ENCODE measurements at regions not wholly inside any gene's neighbourhood (a gene's known extent, or its start where the extent isn't known, plus 50 kb on each side); places are given as distances from the start of the nearest gene placed in this dataset.
"Not testable (repeated sequence)": the region's sequence is repeated elsewhere in the genome, so short reads cannot be mapped to it uniquely, and the experiment has no call there.

DNA sequence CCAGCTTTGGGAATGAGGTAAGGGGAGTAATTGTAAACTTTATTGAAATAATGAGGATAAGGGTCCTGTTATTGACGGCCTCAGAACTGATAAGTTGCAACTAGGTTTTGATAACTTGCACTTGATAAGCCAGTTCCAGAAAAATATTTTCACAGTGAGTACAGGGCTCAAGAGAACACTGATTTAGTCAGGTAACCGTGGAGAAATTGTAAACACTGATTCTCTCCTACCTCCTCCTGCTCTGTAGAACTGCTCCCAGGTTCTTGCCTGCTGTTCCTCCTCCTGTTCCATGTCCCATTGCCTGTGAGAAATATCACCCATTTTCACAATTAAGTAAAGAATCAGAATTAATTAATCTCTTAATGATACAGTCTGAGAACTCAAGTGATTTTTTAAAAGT, 55.0 kb upstream of the CXXC4 start:
- no peak for DNase-seq

- no peak for DNase-seq
These were observed 64.8 kb upstream of the CXXC4 start for GRCh38 chr4:104559502-104559901.

DNA sequence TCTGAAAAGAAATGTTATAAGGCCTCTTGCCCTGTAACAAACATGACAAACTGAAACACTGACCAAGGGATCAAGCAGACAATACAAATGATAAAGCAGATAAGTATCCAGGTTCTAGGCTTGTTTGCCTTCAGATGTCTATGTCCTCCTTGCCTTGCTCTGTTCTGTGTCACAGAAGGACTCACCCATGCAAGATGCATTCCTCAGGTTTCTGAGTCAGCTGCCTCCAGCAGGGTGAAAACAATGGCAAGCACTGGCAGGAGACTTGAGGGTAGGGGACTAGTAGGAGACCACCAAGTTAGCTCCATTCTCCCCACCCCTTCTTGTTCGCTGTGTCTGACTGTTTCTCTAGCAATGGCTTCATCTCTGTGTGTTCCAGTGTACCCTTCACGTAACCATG, 76.6 kb upstream of the CXXC4 start:
- no peak for DNase-seq

- DNase-seq, result no peak
These were observed 79.7 kb upstream of the CXXC4 start for GRCh38 chr4:104574371-104574770.

DNA sequence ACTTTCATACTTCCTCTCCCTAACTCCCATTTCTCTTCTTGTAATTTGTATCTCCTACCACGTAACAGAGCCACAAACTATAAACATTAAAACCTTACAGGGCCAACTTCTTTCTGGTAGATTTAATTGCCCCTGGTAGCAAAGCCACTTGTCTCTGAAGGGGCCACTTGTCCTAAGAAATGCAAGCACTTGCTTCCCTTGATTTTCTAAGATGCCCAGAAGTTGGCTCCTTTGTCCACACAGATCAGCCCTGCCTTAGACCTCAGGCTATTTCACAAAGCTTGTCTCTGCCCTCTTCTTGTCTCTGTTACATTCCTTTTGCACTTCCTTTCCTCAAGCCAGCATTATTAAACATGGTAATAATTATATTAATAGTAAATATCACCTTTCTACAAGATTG, 80.6 kb upstream of the CXXC4 start:
- no peak for DNase-seq

- DNase-seq, result no peak
These were observed 82.7 kb upstream of the CXXC4 start for GRCh38 chr4:104577405-104577804.

DNA sequence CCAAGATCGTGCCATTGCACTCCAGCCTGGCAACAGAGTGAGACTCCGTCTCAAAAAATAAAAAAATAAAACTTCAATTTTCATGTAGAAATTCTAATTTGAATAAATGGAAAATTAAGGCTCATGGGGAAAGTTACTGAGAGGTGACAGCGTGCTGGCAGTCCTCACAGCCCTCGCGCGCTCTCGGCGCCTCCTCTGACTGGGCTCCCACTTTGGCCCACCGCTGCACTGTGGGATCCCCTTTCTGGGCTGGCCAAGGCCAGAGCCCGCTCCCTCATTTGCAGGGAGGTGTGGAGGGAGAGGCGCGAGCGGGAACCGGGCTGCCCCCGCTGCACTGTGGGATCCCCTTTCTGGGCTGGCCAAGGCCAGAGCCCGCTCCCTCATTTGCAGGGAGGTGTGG, 86.8 kb upstream of the CXXC4 start:
- not testable (repeated sequence) for DNase-seq

DNA sequence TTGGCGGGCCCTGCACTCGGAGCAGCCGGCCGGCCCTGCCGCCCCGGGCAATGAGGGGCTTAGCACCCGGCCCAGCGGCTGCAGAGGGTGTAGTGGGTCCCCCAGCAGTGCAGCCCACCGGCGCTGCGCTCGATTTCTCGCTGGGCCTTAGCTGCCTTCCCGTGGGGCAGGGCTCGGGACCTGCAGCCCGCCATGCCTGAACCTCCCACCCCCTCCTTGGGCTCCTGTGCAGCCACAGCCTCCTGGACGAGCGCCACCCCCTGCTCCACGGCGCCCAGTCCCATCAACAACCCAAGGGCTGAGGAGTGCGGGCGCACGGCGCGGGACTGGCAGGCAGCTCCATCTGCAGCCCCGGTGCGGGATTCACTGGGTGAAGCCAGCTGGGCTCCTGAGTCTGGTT, 87.4 kb upstream of the CXXC4 start:
- DNase-seq, result not testable (repeated sequence)

DNA sequence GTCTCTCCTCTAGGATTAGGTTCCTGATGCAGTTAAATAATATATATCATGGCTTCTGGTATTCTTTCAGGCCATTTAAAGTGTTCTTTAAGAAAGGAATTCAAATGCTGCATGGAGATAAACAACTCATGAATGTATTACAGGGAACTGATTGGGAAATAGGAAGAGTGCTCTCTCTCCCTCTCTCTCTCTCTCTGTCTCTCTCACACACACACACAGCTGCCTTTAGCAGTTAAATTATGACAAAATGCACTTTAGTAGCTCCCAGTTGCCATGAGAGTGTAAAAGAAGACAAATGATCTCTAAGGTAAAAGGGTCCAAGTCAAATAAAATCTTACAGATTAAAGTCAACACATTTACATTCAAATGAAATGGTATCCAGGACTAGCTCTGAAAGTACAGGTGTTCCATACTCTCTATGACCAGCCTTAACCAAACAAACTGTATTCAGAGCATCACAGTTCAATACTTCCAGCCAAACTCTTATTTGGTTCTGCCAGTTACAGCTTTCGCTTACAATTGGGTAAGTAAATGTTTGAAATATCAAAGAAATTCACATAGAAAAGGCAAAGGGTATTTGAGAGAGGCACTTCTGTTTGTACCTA, 94.7 kb upstream of the CXXC4 start:
- peak; percentile 88 for DNase-seq

GRCh38 chr4:104591510-104591911, 96.8 kb upstream of the CXXC4 start:
- DNase-seq, result peak; percentile 81

GRCh38 chr4:104592183-104592582, 97.5 kb upstream of the CXXC4 start:
- no peak for DNase-seq

- DNase-seq, result no peak
These were observed 98.3 kb upstream of the CXXC4 start for GRCh38 chr4:104593019-104593418.

- DNase-seq, result no peak
These were observed 101.5 kb upstream of the CXXC4 start for GRCh38 chr4:104596189-104596588.

- no peak for DNase-seq
These were observed 120.8 kb upstream of the CXXC4 start for GRCh38 chr4:104615496-104615895.

GRCh38 chr4:104615926-104616325, 121.2 kb upstream of the CXXC4 start:
- no peak for DNase-seq

GRCh38 chr4:104616401-104616820, 121.7 kb upstream of the CXXC4 start:
- DNase-seq, result no peak

DNA sequence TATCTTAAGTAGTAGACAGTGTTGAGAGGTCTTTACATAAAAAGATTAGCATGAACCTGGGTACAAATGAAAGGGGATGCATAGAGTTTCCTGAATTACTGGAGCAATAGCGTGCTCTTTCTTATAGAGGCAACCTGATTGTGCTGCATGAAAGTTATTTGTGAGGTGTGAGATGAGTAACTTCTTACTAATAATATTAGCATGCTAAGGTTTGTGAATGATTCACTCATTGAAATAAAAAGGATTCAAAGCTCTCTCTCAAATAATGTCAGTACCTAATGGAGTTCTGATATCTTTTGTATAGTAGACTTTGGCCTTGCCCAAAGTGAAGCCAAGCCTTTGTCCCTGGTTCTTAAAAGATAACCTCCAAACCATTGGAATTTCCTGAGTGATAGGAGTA, 131.0 kb upstream of the CXXC4 start:
- DNase-seq, result no peak

GRCh38 chr4:104629601-104630000, 134.9 kb upstream of the CXXC4 start:
- no peak for DNase-seq

GRCh38 chr4:104630272-104630671, 135.6 kb upstream of the CXXC4 start:
- no peak for DNase-seq

DNA sequence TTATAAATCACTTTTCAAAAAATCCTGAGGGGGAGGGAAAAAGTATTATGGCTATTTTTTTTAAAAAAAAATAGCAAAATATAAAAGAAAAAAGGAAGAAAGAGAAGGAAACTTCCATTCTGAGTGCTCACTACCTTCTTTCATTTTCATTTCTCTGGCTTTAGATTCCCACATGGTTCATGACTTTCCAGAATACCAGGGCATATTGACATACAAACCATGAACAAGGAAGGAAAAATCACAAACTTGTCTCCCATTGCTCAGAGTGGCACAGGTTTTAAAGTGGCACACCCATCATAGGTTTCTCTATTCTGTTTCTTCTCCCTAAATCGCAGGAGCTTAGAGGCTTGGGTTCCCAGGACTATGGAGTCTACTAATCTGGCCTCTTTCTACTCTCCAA, 136.3 kb upstream of the CXXC4 start:
- no peak for DNase-seq

DNA sequence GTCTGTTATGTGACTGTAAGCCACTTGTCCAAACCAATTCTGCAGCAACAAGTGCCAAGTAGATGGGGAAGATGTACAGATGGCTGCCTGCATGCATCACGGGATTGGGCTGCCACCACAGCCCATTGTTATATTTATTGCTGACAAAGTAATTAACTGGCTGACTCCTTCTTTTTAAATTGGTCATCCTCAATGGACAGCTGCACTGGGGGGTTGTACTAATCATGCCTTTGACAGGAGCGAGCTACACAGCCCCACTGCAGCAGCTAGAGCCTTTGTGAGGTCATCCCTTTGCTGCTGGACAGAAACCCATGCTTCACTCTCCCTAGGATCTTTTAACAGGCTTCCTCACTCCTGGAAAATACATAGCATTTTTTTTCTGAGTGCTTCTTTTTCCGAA, 146.7 kb upstream of the CXXC4 start:
- no peak for DNase-seq

DNA sequence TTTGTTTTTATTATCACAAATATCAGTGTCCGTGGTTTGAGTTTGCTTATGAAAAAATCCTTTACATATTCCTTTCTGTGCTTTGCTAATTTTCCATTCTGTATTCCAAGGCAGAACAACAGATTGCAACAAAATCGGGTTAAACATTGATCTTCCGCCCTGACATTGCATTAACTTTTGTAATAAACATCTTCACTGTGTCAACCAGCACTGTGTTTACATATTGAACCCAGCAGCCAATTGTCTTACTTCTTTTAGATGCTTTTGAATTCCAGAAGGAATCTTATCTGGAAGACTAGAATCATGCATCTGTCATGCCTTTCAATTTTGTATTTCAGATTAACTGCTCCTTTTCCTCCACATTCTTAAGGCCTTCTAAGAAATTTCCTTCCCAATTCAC, 147.8 kb upstream of the CXXC4 start:
- no peak for DNase-seq

DNA sequence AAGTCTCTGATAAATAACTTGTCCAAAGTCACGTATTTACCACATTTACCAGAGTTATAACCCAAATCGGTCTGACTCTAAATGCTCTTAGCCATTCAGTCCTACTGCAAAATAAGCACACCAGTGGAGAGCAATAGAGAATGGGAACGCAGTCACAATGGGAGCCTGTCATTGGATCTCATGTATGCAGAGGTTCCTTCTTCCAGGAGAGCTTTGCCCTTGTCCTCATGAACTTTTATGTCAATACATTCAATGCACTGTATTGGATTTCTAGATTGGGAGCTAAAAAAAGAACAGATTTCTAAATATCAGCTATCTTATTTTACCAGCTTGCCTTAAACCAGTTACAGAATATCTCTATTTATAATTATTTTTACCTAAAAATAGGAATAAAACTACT, 149.1 kb upstream of the CXXC4 start:
- DNase-seq, result no peak

- no peak for DNase-seq
These were observed 154.9 kb upstream of the CXXC4 start for GRCh38 chr4:104649631-104650030.

- not testable (repeated sequence) for DNase-seq
These were observed 167.6 kb upstream of the CXXC4 start for GRCh38 chr4:104662269-104662668.

GRCh38 chr4:104677116-104677515, 182.4 kb upstream of the CXXC4 start:
- DNase-seq, result peak; percentile 51

Measured in NCI-H774 (cell line).